CD4-positive, alpha-beta T cell treated with Interleukin-15 for 4 hours (primary cell): ENCODE measurements at regions not wholly inside any gene's neighbourhood (a gene's known extent, or its start where the extent isn't known, plus 50 kb on each side); places are given as distances from the start of the nearest gene placed in this dataset.
"Not testable (repeated sequence)": the region's sequence is repeated elsewhere in the genome, so short reads cannot be mapped to it uniquely, and the experiment has no call there.

ENCODE experiments used
- DNase-seq: peaks from one replicate; pipeline ENCODE4 v3.0.0-alpha.2; 2020; ENCODE audit warnings: low spot score

GRCh38 chr16:88200896-88201185, 181.9 kb upstream of the ZNF469 start:
- DNase-seq, result no peak

- not testable (repeated sequence) for DNase-seq
Observed at GRCh38 chr16:88201611-88202010, 181.1 kb upstream of the ZNF469 start.

GRCh38 chr16:88202207-88202745, 180.5 kb upstream of the ZNF469 start:
- no peak for DNase-seq

GRCh38 chr16:88202856-88203681, 179.7 kb upstream of the ZNF469 start:
- not testable (repeated sequence) for DNase-seq

- not testable (repeated sequence) for DNase-seq
Observed at GRCh38 chr16:88204131-88205110, 178.3 kb upstream of the ZNF469 start.

- not testable (repeated sequence) for DNase-seq
Observed at GRCh38 chr16:88205482-88205881, 177.3 kb upstream of the ZNF469 start.

- DNase-seq, result not testable (repeated sequence)
Observed at GRCh38 chr16:88206006-88206405, 176.8 kb upstream of the ZNF469 start.

GRCh38 chr16:88206516-88206915, 176.2 kb upstream of the ZNF469 start:
- DNase-seq, result not testable (repeated sequence)

GRCh38 chr16:88208112-88208511, 174.6 kb upstream of the ZNF469 start:
- DNase-seq, result no peak

GRCh38 chr16:88208776-88209175, 174.0 kb upstream of the ZNF469 start:
- not testable (repeated sequence) for DNase-seq

- not testable (repeated sequence) for DNase-seq
Observed at GRCh38 chr16:88209579-88209978, 173.2 kb upstream of the ZNF469 start.

- DNase-seq, result not testable (repeated sequence)
Observed at GRCh38 chr16:88213937-88214336, 168.8 kb upstream of the ZNF469 start.

GRCh38 chr16:88221001-88221761, 161.6 kb upstream of the ZNF469 start:
- DNase-seq, result not testable (repeated sequence)

GRCh38 chr16:88223696-88224095, 159.1 kb upstream of the ZNF469 start:
- DNase-seq, result not testable (repeated sequence)

- not testable (repeated sequence) for DNase-seq
Observed at GRCh38 chr16:88224131-88224898, 158.4 kb upstream of the ZNF469 start.

- DNase-seq, result not testable (repeated sequence)
Observed at GRCh38 chr16:88225640-88226230, 157.0 kb upstream of the ZNF469 start.

GRCh38 chr16:88226302-88226701, 156.5 kb upstream of the ZNF469 start:
- DNase-seq, result not testable (repeated sequence)

GRCh38 chr16:88227026-88227721, 155.6 kb upstream of the ZNF469 start:
- not testable (repeated sequence) for DNase-seq

GRCh38 chr16:88227722-88228482, 154.9 kb upstream of the ZNF469 start:
- DNase-seq, result not testable (repeated sequence)
